HEK293 (cell line): ENCODE measurements at regions not wholly inside any gene's neighbourhood (a gene's known extent, or its start where the extent isn't known, plus 50 kb on each side); places are given as distances from the start of the nearest gene placed in this dataset.

ENCODE experiments used
- CTCF ChIA-PET: fragments of 350-600 bp; formaldehyde crosslinking; extraction: SDS; loops from one replicate; lab custom pipeline; 2021; ENCODE audit warnings: antibody characterized with exemption; lab: Yijun Ruan, JAX
- POLR2A ChIA-PET: fragments of 300-600 bp; formaldehyde crosslinking; extraction: SDS; loops from one replicate; lab custom pipeline; 2020; ENCODE audit warnings: antibody characterized with exemption, inconsistent platforms; lab: Yijun Ruan, JAX
- H3K27ac ChIP-seq: fragments of 200-500 bp; sonication (Bioruptor generic); 2 replicates; pipeline ENCODE4 v1.5.1; 2014; ENCODE audit warnings: low read depth, low read length, control low read depth, inconsistent platforms; ENCODE audit errors: extremely low read depth
- H3K36me3 ChIP-seq, 2 experiments: fragments of 200-500 bp in 1 of 2; sonication (Bioruptor generic) in 1 of 2; 1 replicate in 1 of 2; 2 replicates in 1 of 2; pipeline ENCODE4 v1.5.1; 2014 to 2017; ENCODE audit warnings: inconsistent platforms in 2 of 2, low read length in 2 of 2; ENCODE audit not compliant: control insufficient read depth in 2 of 2, insufficient read depth in 1 of 2
- H3K4me1 ChIP-seq: fragments of 200-500 bp; sonication (Bioruptor generic); 2 replicates; pipeline ENCODE4 v1.5.1; 2014; ENCODE audit warnings: mild to moderate bottlenecking, low read length, inconsistent platforms; ENCODE audit not compliant: control insufficient read depth, insufficient read depth
- H3K4me3 ChIP-seq: 2 replicates; pipeline ENCODE4 v1.5.1; 2011; ENCODE audit warnings: low read depth, mild to moderate bottlenecking, control low read depth, low read length, moderate library complexity
- H3K9me3 ChIP-seq: fragments of 200-500 bp; sonication (Bioruptor generic); 2 replicates; pipeline ENCODE4 v1.5.1; 2014; ENCODE audit warnings: low read depth, low read length, inconsistent platforms; ENCODE audit not compliant: control insufficient read depth, insufficient read depth
- HIC1 ChIP-seq: fragments of 450-650 bp; formaldehyde crosslinking; IDR thresholded peaks from 2 replicates; pipeline ENCODE4 v1.5.1; 2016; ENCODE audit warnings: missing biosample characterization, missing genetic modification characterization
- PRDM6 ChIP-seq: fragments of 450-650 bp; formaldehyde crosslinking; IDR thresholded peaks from 2 replicates; pipeline ENCODE4 v1.5.1; 2017; ENCODE audit warnings: missing biosample characterization, missing genetic modification characterization
- SCRT2 ChIP-seq: fragments of 450-650 bp; formaldehyde crosslinking; IDR thresholded peaks from 2 replicates; pipeline ENCODE4 v1.5.1; 2016; ENCODE audit warnings: missing biosample characterization, missing genetic modification characterization
- YY1 ChIP-seq: fragments of 450-650 bp; formaldehyde crosslinking; IDR thresholded peaks from 2 replicates; pipeline ENCODE4 v1.5.1; 2018; ENCODE audit warnings: missing biosample characterization, missing genetic modification characterization
- ZNF148 ChIP-seq: fragments of 450-650 bp; formaldehyde crosslinking; IDR thresholded peaks from 2 replicates; pipeline ENCODE4 v1.5.0; 2017; ENCODE audit warnings: missing biosample characterization, missing genetic modification characterization, borderline replicate concordance
- ZNF174 ChIP-seq: fragments of 450-650 bp; formaldehyde crosslinking; IDR thresholded peaks from 2 replicates; pipeline ENCODE4 v1.5.0; 2017; ENCODE audit warnings: missing biosample characterization, mild to moderate bottlenecking, missing genetic modification characterization
- ZNF274 ChIP-seq, 2 experiments: fragments of 200-500 bp in 1 of 2; fragments of 450-650 bp in 1 of 2; sonication (Bioruptor generic) in 1 of 2; formaldehyde crosslinking in 1 of 2; IDR thresholded peaks; 2 replicates each; pipeline versions ENCODE4 v1.5.1 to v1.6.1; 2014 to 2016; ENCODE audit warnings: borderline replicate concordance in 1 of 2, inconsistent platforms in 1 of 2, low read length in 1 of 2, missing biosample characterization in 1 of 2, missing genetic modification characterization in 1 of 2
- ZNF521 ChIP-seq: fragments of 450-650 bp; formaldehyde crosslinking; IDR thresholded peaks from 2 replicates; pipeline ENCODE4 v1.5.1; 2017; ENCODE audit warnings: missing biosample characterization, mild to moderate bottlenecking, missing genetic modification characterization
- ZNF529 ChIP-seq: fragments of 450-650 bp; formaldehyde crosslinking; IDR thresholded peaks from 2 replicates; pipeline ENCODE4 v1.5.1; 2017; ENCODE audit warnings: missing genetic modification characterization, missing biosample characterization; ENCODE audit not compliant: insufficient replicate concordance
- ZNF660 ChIP-seq: fragments of 450-650 bp; IDR thresholded peaks from 2 replicates; pipeline ENCODE4 v1.5.1; 2018; ENCODE audit warnings: missing biosample characterization, mild to moderate bottlenecking, missing genetic modification characterization
- ZNF704 ChIP-seq: fragments of 450-650 bp; formaldehyde crosslinking; IDR thresholded peaks from 2 replicates; pipeline ENCODE4 v1.5.1; 2016; ENCODE audit warnings: missing biosample characterization, missing genetic modification characterization
- ZNF791 ChIP-seq: fragments of 450-650 bp; formaldehyde crosslinking; IDR thresholded peaks from 2 replicates; pipeline ENCODE4 v1.5.1; 2016; ENCODE audit warnings: missing biosample characterization, missing genetic modification characterization
- ZSCAN16 ChIP-seq: fragments of 450-650 bp; formaldehyde crosslinking; IDR thresholded peaks from 2 replicates; pipeline ENCODE4 v1.5.1; 2016; ENCODE audit warnings: missing biosample characterization, missing genetic modification characterization

GRCh38 chr4:26015906-26016305 is 101.9 kb downstream of the SMIM20 start:
- no peak overlapping the region for H3K27ac ChIP-seq

GRCh38 chr4:26017531-26017930 is 103.5 kb downstream of the SMIM20 start:
- POLR2A ChIA-PET: no interaction called here
- H3K27ac ChIP-seq: no peak overlapping the region
- H3K36me3 ChIP-seq: no peaks in the 10 kb centered on the region
- H3K4me3 ChIP-seq: no peak overlapping the region
- no peaks in the 10 kb centered on the region for H3K9me3 ChIP-seq
- peaks cover 4% of the 10 kb centered on the region; the same call in 1 of the 2 replicates for H3K4me1 ChIP-seq
- CTCF ChIA-PET: interaction anchor here (0.6 kb wide), 1 partner anchor 408 kb away, joined by 8 read pairs; no protein-coding TSS in a partner anchor
- TF ChIP-seq ZNF791 (tag by site-specific recombination): no peak
- no peak for TF ChIP-seq HIC1 (tag by site-specific recombination)
- no peak for TF ChIP-seq ZNF174 (tag by site-specific recombination)
- TF ChIP-seq ZNF521 (tag by site-specific recombination): no peak
- TF ChIP-seq ZNF274 (IDR thresholded peaks at IDR 0.05; ENCODE audit: low read length): no peak
- no peak for TF ChIP-seq ZNF274 (tag by site-specific recombination; IDR thresholded peaks at IDR 0.05; ENCODE audit: borderline replicate concordance)
- no peak for TF ChIP-seq PRDM6
- TF ChIP-seq, all 188 proteins: peak for 0

More at GRCh38 chr4:26015906-26016305, 101.9 kb downstream of the SMIM20 start:
- H3K9me3 ChIP-seq: no peaks in the 10 kb centered on the region
- H3K4me1 ChIP-seq: no peaks in the 10 kb centered on the region
- CTCF ChIA-PET: no interaction called here
- no peak for TF ChIP-seq ZNF529 (tag by site-specific recombination)
- no peak for TF ChIP-seq SCRT2 (tag by site-specific recombination)
- TF ChIP-seq ZNF148 (tag by site-specific recombination): no peak
- TF ChIP-seq ZSCAN16 (tag by site-specific recombination): no peak
- no peak for TF ChIP-seq ZNF660 (tag by site-specific recombination)
- TF ChIP-seq YY1 (tag by site-specific recombination): no peak
- TF ChIP-seq ZNF704: no peak
- TF ChIP-seq, all 188 proteins: peak for 0
- Histone ChIP-seq H3K4me3 (no peak overlapping the region), H3K36me3 (no peaks in the 10 kb centered on the region)
- POLR2A ChIA-PET: no interaction called here
